Activated T-cell treated with anti-CD3 and anti-CD28 coated beads, Interleukin-2, amount 50 U/mL, for 72 hours (primary cell): ENCODE measurements at regions not wholly inside any gene's neighbourhood (a gene's known extent, or its start where the extent isn't known, plus 50 kb on each side); places are given as distances from the start of the nearest gene placed in this dataset.
A peak's percentile ranks its signal among the peaks of the same experiment; 100 is the strongest.

ENCODE experiments used
- ATAC-seq, 2 donors: fragments of 150-1000 bp; cut with Tn5 transposase; replicated peaks in 1 of 2; 2 replicates each; pipeline ENCODE4 v1.10.0; 2021; ENCODE audit warnings: moderate library complexity in 2 of 2, mild to moderate bottlenecking in 1 of 2
- DNase-seq, 2 donors: peaks; one replicate each; pipeline ENCODE4 v3.0.0; 2021 to 2022; ENCODE audit warnings: mixed read lengths in 1 of 2
- H3K27ac Mint-ChIP-seq: one replicate; pipeline ENCODE4 v1.8.0; 2022; ENCODE audit warnings: mild to moderate bottlenecking, moderate library complexity, mixed read lengths
- H3K27me3 Mint-ChIP-seq: one replicate; pipeline ENCODE4 v1.8.0; 2022; ENCODE audit warnings: low read depth, mixed read lengths
- H3K36me3 Mint-ChIP-seq, 2 donors: one replicate each; pipeline ENCODE4 v1.8.0; 2022; ENCODE audit warnings: mixed read lengths in 2 of 2, mild to moderate bottlenecking in 1 of 2; ENCODE audit not compliant: insufficient read depth in 2 of 2
- H3K4me1 Mint-ChIP-seq: one replicate; pipeline ENCODE4 v1.8.0; 2022; ENCODE audit warnings: low read depth, mixed read lengths
- H3K4me3 Mint-ChIP-seq, 2 donors: one replicate each; pipeline ENCODE4 v1.8.0; 2022; ENCODE audit warnings: mild to moderate bottlenecking in 2 of 2, mixed read lengths in 2 of 2, moderate library complexity in 2 of 2
- H3K9me3 Mint-ChIP-seq, 2 donors: one replicate each; pipeline ENCODE4 v1.8.0; 2022; ENCODE audit warnings: mixed read lengths in 2 of 2

DNA sequence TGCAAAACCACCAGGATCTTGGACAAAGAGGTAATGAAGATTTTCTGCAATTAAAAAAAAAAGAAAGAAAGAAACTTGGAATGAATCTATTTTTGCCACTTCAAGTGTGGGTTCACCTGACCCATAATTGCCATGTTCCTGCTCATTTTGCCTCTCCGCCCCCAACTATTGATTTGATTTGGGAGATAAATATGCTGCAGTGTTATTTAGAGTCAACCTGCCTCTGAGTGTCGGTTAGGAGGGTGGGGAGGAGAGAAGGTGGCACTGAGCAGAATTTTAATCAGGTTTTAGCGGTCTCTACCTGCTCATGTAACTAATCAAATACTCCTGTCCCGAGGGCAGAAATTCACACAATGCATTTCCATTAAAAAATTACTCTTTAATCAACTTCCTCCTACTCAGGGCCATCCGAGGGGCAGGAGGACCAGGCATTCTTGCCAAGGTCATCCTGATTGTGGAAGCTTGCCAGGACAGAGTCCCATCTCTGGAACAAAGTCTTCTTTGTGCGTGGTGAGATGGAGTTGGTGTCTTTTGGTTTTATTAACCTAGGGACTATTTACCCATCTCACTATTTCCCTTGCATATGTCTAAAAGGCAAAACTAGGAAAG, 300.1 kb downstream of the CDH26 start:
- Mint-ChIP-seq H3K36me3 (no peaks in the 10 kb centered on the region), H3K9me3 (no peaks in the 10 kb centered on the region), H3K27me3 (no peaks in the 10 kb centered on the region), H3K27ac (no peak overlapping the region), H3K4me1 (no peaks in the 10 kb centered on the region), H3K4me3 (no peak overlapping the region)
- DNase-seq (no peak), ATAC-seq (no peak)

DNA sequence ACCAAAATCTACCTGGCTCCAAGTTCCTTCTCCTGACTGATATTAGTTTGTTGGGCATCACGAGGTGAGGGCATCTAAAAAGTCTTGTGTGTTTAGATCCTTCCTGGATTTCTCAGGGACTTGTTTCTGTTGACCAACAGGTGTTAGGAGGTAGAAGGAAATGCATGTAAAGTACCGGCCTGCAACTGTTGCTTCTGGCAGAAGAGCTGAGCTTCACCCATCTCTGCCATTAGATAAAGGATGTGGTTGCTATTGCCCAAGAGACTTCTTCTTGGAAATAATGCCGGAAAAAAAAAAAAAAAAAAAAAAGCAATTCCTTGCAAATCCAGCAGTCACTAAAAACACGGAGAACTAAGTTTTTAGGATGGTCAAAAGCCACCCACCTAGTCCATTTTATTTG, 303.1 kb downstream of the CDH26 start:
- no peak overlapping the region for H3K27ac Mint-ChIP-seq
- no peak for DNase-seq

GRCh38 chr20:60262967-60263603, 304.9 kb downstream of the CDH26 start:
- no peaks in the 10 kb centered on the region for H3K9me3 Mint-ChIP-seq
- H3K36me3 Mint-ChIP-seq: no peaks in the 10 kb centered on the region
- H3K4me3 Mint-ChIP-seq: no peak overlapping the region
- ATAC-seq (no peak), DNase-seq (peak; percentile 49 to 56)
- peaks cover 8% of the 10 kb centered on the region for H3K4me1 Mint-ChIP-seq
- H3K27me3 Mint-ChIP-seq: no peaks in the 10 kb centered on the region
- no peak overlapping the region for H3K27ac Mint-ChIP-seq

More for the DNA sequence above, 303.1 kb downstream of the CDH26 start:
- no peak overlapping the region for H3K4me3 Mint-ChIP-seq
- ATAC-seq: no peak
- H3K36me3 Mint-ChIP-seq: no peaks in the 10 kb centered on the region
- H3K9me3 Mint-ChIP-seq: no peaks in the 10 kb centered on the region
- no peaks in the 10 kb centered on the region for H3K27me3 Mint-ChIP-seq
- H3K4me1 Mint-ChIP-seq: peaks cover 5% of the 10 kb centered on the region

- Mint-ChIP-seq H3K9me3 (no peaks in the 10 kb centered on the region), H3K36me3 (no peaks in the 10 kb centered on the region), H3K27ac (no peak overlapping the region), H3K27me3 (no peaks in the 10 kb centered on the region), H3K4me1 (peaks cover 8% of the 10 kb centered on the region), H3K4me3 (no peak overlapping the region)
- ATAC-seq (no peak), DNase-seq (no peak)
Measured at GRCh38 chr20:60263725-60264709, 305.8 kb downstream of the CDH26 start.

- Mint-ChIP-seq H3K9me3 (no peaks in the 10 kb centered on the region), H3K27ac (no peak overlapping the region), H3K4me3 (no peak overlapping the region), H3K36me3 (no peaks in the 10 kb centered on the region), H3K4me1 (peaks cover 8% of the 10 kb centered on the region), H3K27me3 (no peaks in the 10 kb centered on the region)
- DNase-seq (no peak), ATAC-seq (no peak)
Measured at GRCh38 chr20:60266177-60266823, 308.1 kb downstream of the CDH26 start.

GRCh38 chr20:60268491-60268890, 310.3 kb downstream of the CDH26 start:
- peaks cover 8% of the 10 kb centered on the region for H3K4me1 Mint-ChIP-seq
- H3K27ac Mint-ChIP-seq: no peak overlapping the region
- DNase-seq: no peak
- H3K9me3 Mint-ChIP-seq: no peaks in the 10 kb centered on the region
- ATAC-seq: no peak
- H3K27me3 Mint-ChIP-seq: no peaks in the 10 kb centered on the region
- no peak overlapping the region for H3K4me3 Mint-ChIP-seq
- H3K36me3 Mint-ChIP-seq: no peaks in the 10 kb centered on the region

DNA sequence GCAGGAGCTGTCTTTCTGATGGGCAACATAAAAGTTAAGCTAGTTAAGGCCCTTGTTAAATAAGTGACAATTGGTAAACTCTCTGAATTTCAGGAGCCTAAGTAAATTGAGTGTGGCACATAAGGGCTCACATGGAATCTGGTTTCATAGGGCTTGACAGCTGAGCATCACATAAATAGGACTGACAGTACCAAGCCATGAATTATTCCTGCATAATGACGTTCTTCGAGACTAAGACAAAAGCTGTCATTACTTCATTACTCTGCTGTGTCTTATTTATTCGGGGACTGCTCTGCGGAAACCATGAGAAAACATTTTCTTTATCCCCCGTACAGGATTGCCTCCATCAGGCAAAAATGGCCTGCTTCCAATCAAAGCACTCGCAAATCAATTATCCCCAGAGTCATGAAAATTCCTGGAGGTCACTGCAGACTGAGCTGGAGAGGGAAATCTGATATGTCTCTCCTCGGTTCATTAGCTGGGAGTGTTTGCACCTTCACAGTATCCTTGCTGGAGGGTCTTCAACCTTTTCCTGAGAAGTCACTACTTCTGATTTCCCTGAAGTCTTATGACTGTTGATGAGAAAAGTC, 311.4 kb downstream of the CDH26 start:
- H3K4me1 Mint-ChIP-seq: peaks cover 8% of the 10 kb centered on the region
- no peaks in the 10 kb centered on the region for H3K9me3 Mint-ChIP-seq
- H3K27me3 Mint-ChIP-seq: no peaks in the 10 kb centered on the region
- H3K27ac Mint-ChIP-seq: no peak overlapping the region
- DNase-seq: no peak
- ATAC-seq: no peak
- H3K36me3 Mint-ChIP-seq: no peaks in the 10 kb centered on the region
- no peak overlapping the region for H3K4me3 Mint-ChIP-seq

GRCh38 chr20:60270341-60270740, 312.1 kb downstream of the CDH26 start:
- DNase-seq (no peak), ATAC-seq (no peak)
- no peak overlapping the region for H3K4me3 Mint-ChIP-seq
- H3K27me3 Mint-ChIP-seq: no peaks in the 10 kb centered on the region
- H3K9me3 Mint-ChIP-seq: no peaks in the 10 kb centered on the region
- no peaks in the 10 kb centered on the region for H3K36me3 Mint-ChIP-seq
- peaks cover 8% of the 10 kb centered on the region for H3K4me1 Mint-ChIP-seq
- H3K27ac Mint-ChIP-seq: no peak overlapping the region

- no peak overlapping the region for H3K27ac Mint-ChIP-seq
- DNase-seq: no peak
- H3K9me3 Mint-ChIP-seq: no peaks in the 10 kb centered on the region
- ATAC-seq: no peak
- H3K27me3 Mint-ChIP-seq: no peaks in the 10 kb centered on the region
- H3K4me3 Mint-ChIP-seq: no peak overlapping the region
- H3K4me1 Mint-ChIP-seq: peaks cover under 1% of the 10 kb centered on the region
- H3K36me3 Mint-ChIP-seq: no peaks in the 10 kb centered on the region
Measured at GRCh38 chr20:60271597-60271996, 313.4 kb downstream of the CDH26 start.

DNA sequence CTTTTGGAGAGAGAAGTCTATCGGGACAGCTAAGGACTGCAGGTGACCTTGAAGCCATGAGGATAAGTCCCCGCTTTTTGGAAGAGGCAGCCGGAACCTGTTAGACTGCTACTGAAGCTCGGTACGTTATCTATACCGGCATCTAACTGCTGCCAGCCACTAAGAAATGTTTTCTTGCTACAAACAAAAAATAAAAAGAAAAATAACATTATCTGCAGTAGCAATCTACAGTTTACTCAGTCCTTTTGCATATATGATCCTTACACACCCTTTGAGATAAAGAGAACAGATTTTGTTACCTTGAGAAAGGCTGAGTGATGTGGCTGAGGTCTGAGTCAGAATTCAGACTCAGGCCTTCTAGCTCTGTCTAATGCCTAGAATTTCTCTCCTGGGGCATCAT, 314.6 kb downstream of the CDH26 start:
- H3K36me3 Mint-ChIP-seq: no peaks in the 10 kb centered on the region
- H3K4me1 Mint-ChIP-seq: no peaks in the 10 kb centered on the region
- no peak overlapping the region for H3K27ac Mint-ChIP-seq
- ATAC-seq: no peak
- no peaks in the 10 kb centered on the region for H3K9me3 Mint-ChIP-seq
- no peak overlapping the region for H3K4me3 Mint-ChIP-seq
- DNase-seq: no peak
- H3K27me3 Mint-ChIP-seq: no peaks in the 10 kb centered on the region

DNA sequence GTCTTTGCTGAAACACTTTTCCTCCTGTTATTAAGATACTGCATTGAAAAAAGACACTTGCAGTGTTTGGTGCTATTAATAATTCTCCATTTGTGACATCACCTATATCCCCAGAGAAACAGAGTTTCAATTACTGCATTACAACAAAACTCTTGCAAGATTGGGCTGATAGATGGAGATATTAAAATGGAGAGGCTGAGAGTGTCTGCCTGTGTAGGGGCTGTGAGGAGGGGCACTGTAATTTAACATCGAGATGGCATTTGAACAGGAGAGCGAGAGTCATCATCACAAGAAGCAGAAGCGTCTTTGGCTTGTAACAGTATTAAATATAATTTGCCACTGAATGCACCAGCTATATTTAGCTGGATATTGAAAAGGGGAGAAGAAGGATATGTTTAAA, 316.5 kb downstream of the CDH26 start:
- H3K27ac Mint-ChIP-seq: no peak overlapping the region
- H3K9me3 Mint-ChIP-seq: no peaks in the 10 kb centered on the region
- DNase-seq (no peak), ATAC-seq (no peak)
- no peaks in the 10 kb centered on the region for H3K36me3 Mint-ChIP-seq
- no peaks in the 10 kb centered on the region for H3K27me3 Mint-ChIP-seq
- no peak overlapping the region for H3K4me3 Mint-ChIP-seq
- H3K4me1 Mint-ChIP-seq: no peaks in the 10 kb centered on the region

DNA sequence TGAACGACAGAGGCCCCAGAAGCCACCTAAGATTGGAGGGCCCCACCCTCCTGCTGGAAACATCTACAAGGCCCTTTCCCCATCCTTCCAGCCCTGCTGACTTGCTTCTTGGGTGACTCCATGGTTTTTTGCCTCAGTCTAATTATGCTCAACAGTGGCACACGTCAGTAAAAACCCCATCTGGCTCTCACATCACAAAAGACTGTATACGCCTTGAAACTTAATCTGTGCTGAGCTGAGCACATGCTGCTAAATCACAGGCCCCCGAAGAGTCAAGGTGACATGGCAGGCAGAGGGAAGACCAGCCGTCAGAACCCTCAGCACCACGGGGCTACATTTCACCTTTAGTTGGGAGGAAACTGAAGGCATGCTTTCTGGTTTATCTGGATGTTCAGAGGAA, 323.1 kb downstream of the CDH26 start:
- Mint-ChIP-seq H3K4me3 (no peak overlapping the region), H3K27ac (no peak overlapping the region), H3K27me3 (no peaks in the 10 kb centered on the region), H3K36me3 (peaks cover 2 to 9% of the 10 kb centered on the region in 2 donors), H3K4me1 (no peaks in the 10 kb centered on the region), H3K9me3 (peaks cover 3 to 5% of the 10 kb centered on the region in 2 donors)
- ATAC-seq (no peak), DNase-seq (no peak)

GRCh38 chr20:60283281-60283680, 325.1 kb downstream of the CDH26 start:
- H3K27ac Mint-ChIP-seq: no peak overlapping the region
- H3K36me3 Mint-ChIP-seq: peaks cover 2 to 9% of the 10 kb centered on the region in 2 donors
- H3K4me1 Mint-ChIP-seq: no peaks in the 10 kb centered on the region
- no peaks in the 10 kb centered on the region for H3K27me3 Mint-ChIP-seq
- no peak overlapping the region for H3K4me3 Mint-ChIP-seq
- ATAC-seq: no peak
- DNase-seq: no peak
- H3K9me3 Mint-ChIP-seq: peaks cover 3 to 5% of the 10 kb centered on the region in 2 donors
